H1 (cell line): ENCODE measurements at regions not wholly inside any gene's neighbourhood (a gene's known extent, or its start where the extent isn't known, plus 50 kb on each side); places are given as distances from the start of the nearest gene placed in this dataset.

ENCODE experiments used
- CTCF ChIA-PET: fragments of 300-600 bp; sonication (Branson Sonifier 250); formaldehyde crosslinking; loops from one replicate; lab custom pipeline; 2021; ENCODE audit not compliant: partially characterized antibody; lab: Charles Lee
- POLR2A ChIA-PET: fragments of 300-600 bp; sonication (Branson Sonifier 250); formaldehyde crosslinking; loops from one replicate; lab custom pipeline; 2021; ENCODE audit warnings: inconsistent platforms; ENCODE audit not compliant: partially characterized antibody; lab: Charles Lee
- DNase-seq, 2 experiments: peaks; one replicate each; pipeline versions ENCODE4 v3.0.0 to v3.0.0-alpha.2; 2010 to 2022; ENCODE audit warnings: low spot score in 2 of 2, low read depth in 1 of 2, mixed read lengths in 1 of 2
- FAIRE-seq: peaks from 2 replicates; lab custom pipeline; 2011; peaks lifted over from hg19 to GRCh38; lab: Jason Lieb, UNC
- H2AFZ ChIP-seq: 2 replicates; pipeline ENCODE4 v1.8.1; 2012; ENCODE audit warnings: low read length, inconsistent platforms
- H2AK5ac ChIP-seq: 2 replicates; pipeline ENCODE4 v1.6.1; 2013; ENCODE audit warnings: low read depth, low read length
- H2BK120ac ChIP-seq: replicated peaks from 2 replicates; pipeline ENCODE3; 2013; ENCODE audit warnings: low read depth, low read length, inconsistent platforms
- H2BK12ac ChIP-seq: 2 replicates; pipeline ENCODE4 v1.6.1; 2013; ENCODE audit warnings: low read depth, low read length
- H2BK15ac ChIP-seq: 2 replicates; pipeline ENCODE4 v1.6.1; 2013; ENCODE audit warnings: low read length
- H2BK20ac ChIP-seq: 2 replicates; pipeline ENCODE4 v1.6.1; 2013; ENCODE audit warnings: low read length
- H2BK5ac ChIP-seq: 2 replicates; pipeline ENCODE4 v1.6.1; 2013; ENCODE audit warnings: low read depth, low read length
- H3K14ac ChIP-seq: 2 replicates; pipeline ENCODE4 v1.6.1; 2013; ENCODE audit warnings: inconsistent platforms; ENCODE audit not compliant: insufficient read length
- H3K18ac ChIP-seq: 2 replicates; pipeline ENCODE4 v1.6.1; 2013; ENCODE audit warnings: low read length; ENCODE audit errors: extremely low read depth
- H3K23ac ChIP-seq: 2 replicates; pipeline ENCODE4 v1.6.1; 2013; ENCODE audit warnings: inconsistent platforms; ENCODE audit not compliant: insufficient read length
- H3K23me2 ChIP-seq: 2 replicates; pipeline ENCODE4 v1.6.1; 2013; ENCODE audit warnings: low read depth, low read length
- H3K27ac ChIP-seq: 2 replicates; pipeline ENCODE4 v1.6.1; 2011; ENCODE audit warnings: low read depth, low read length, inconsistent platforms
- H3K27me3 ChIP-seq, 4 experiments: replicated peaks in 1 of 4; 1 replicate in 1 of 4; 2 replicates in 3 of 4; pipeline versions ENCODE4 v1.6.1 to v1.8.1; 2011 to 2013; ENCODE audit warnings: low read length in 3 of 4, mild to moderate bottlenecking in 3 of 4, inconsistent platforms in 2 of 4, mixed read lengths in 2 of 4, moderate library complexity in 1 of 4; ENCODE audit not compliant: control insufficient read depth in 3 of 4, insufficient read depth in 3 of 4; ENCODE audit errors: extremely low read depth in 1 of 4
- H3K36me3 ChIP-seq, 4 experiments: 2 replicates each; pipeline versions ENCODE4 v1.6.1 to v1.8.1; 2011 to 2013; ENCODE audit warnings: mild to moderate bottlenecking in 4 of 4, low read length in 3 of 4, moderate library complexity in 2 of 4, control low read depth in 1 of 4, inconsistent platforms in 1 of 4; ENCODE audit not compliant: insufficient read depth in 4 of 4, control insufficient read depth in 2 of 4
- H3K4ac ChIP-seq: replicated peaks from 2 replicates; pipeline ENCODE3; 2013; ENCODE audit warnings: low read length, low read depth, mixed read lengths, inconsistent platforms; ENCODE audit not compliant: insufficient read length
- H3K4me1 ChIP-seq, 4 experiments: replicated peaks in 1 of 4; 1 replicate in 1 of 4; 2 replicates in 3 of 4; pipeline versions ENCODE4 v1.6.1 to v1.8.1; 2011 to 2013; ENCODE audit warnings: low read length in 3 of 4, inconsistent platforms in 2 of 4, mixed read lengths in 1 of 4; ENCODE audit not compliant: insufficient read depth in 4 of 4, control insufficient read depth in 3 of 4
- H3K4me2 ChIP-seq, 2 experiments: 2 replicates each; pipeline versions ENCODE4 v1.6.1 to v1.8.1; 2011 to 2013; ENCODE audit warnings: low read depth in 2 of 2, low read length in 2 of 2, control low read depth in 1 of 2, inconsistent platforms in 1 of 2, mild to moderate bottlenecking in 1 of 2; ENCODE audit not compliant: insufficient read depth in 1 of 2
- H3K4me3 ChIP-seq, 4 experiments: fragments of 200-600, 300-600 bp in 1 of 4; sonication (generic), shearing (Covaris generic), sonication (Bioruptor Twin) in 1 of 4; 2 replicates each; pipeline versions ENCODE4 v1.5.1 to v1.8.1; 2011 to 2016; ENCODE audit warnings: low read length in 4 of 4, low read depth in 3 of 4, control low read depth in 2 of 4, inconsistent platforms in 2 of 4, mild to moderate bottlenecking in 2 of 4, mixed read lengths in 1 of 4, moderate library complexity in 1 of 4; ENCODE audit not compliant: insufficient read depth in 2 of 4; ENCODE audit errors: extremely low read depth in 1 of 4
- H3K56ac ChIP-seq: replicated peaks from 2 replicates; pipeline ENCODE3; 2013; ENCODE audit warnings: low read depth, mild to moderate bottlenecking, mixed read lengths, low read length, inconsistent platforms; ENCODE audit not compliant: insufficient read length
- H3K79me1 ChIP-seq: 2 replicates; pipeline ENCODE4 v1.6.1; 2013; ENCODE audit warnings: low read depth, low read length, control low read depth
- H3K79me2 ChIP-seq, 2 experiments: 2 replicates each; pipeline versions ENCODE4 v1.6.1 to v1.8.1; 2012 to 2013; ENCODE audit warnings: low read length in 2 of 2, mild to moderate bottlenecking in 2 of 2, inconsistent platforms in 1 of 2; ENCODE audit not compliant: insufficient read depth in 2 of 2, control insufficient read depth in 1 of 2
- H3K9ac ChIP-seq, 4 experiments: replicated peaks in 1 of 4; 1 replicate in 1 of 4; 2 replicates in 3 of 4; pipeline versions ENCODE4 v1.6.1 to v1.8.1; 2011 to 2013; ENCODE audit warnings: low read depth in 3 of 4, low read length in 3 of 4, control low read depth in 2 of 4, mild to moderate bottlenecking in 2 of 4, moderate library complexity in 2 of 4, inconsistent platforms in 1 of 4; ENCODE audit errors: extremely low read depth in 1 of 4
- H3K9me3 ChIP-seq, 2 experiments: 2 replicates each; pipeline versions ENCODE4 v1.6.1 to v1.8.1; 2012 to 2013; ENCODE audit warnings: mild to moderate bottlenecking in 2 of 2, moderate library complexity in 2 of 2, control low read depth in 1 of 2, inconsistent platforms in 1 of 2, low read depth in 1 of 2, low read length in 1 of 2, mixed read lengths in 1 of 2; ENCODE audit not compliant: insufficient read depth in 2 of 2
- H4K20me1 ChIP-seq, 2 experiments: replicated peaks in 1 of 2; 2 replicates each; pipeline versions ENCODE3 to v1.8.1; 2011 to 2013; ENCODE audit warnings: inconsistent platforms in 2 of 2, low read length in 2 of 2, mild to moderate bottlenecking in 1 of 2; ENCODE audit not compliant: insufficient read depth in 2 of 2, control insufficient read depth in 1 of 2
- H4K5ac ChIP-seq: 2 replicates; pipeline ENCODE4 v1.6.1; 2013; ENCODE audit warnings: low read length, low read depth, mixed read lengths, inconsistent platforms; ENCODE audit not compliant: insufficient read length
- H4K8ac ChIP-seq: 2 replicates; pipeline ENCODE4 v1.8.0; 2013; ENCODE audit warnings: mild to moderate bottlenecking, moderate library complexity, low read length, inconsistent platforms; ENCODE audit not compliant: insufficient read depth; ENCODE audit errors: extremely low read depth
- H4K91ac ChIP-seq: replicated peaks from 2 replicates; pipeline ENCODE3; 2013; ENCODE audit warnings: low read length, mixed read lengths, inconsistent platforms; ENCODE audit not compliant: insufficient read length
- BACH1 ChIP-seq: IDR thresholded peaks from 2 replicates; pipeline ENCODE4 v1.6.1; 2012; ENCODE audit warnings: low read length, improper control_type of control experiment
- CTCF ChIP-seq, 3 experiments: IDR thresholded peaks; 1 replicate in 2 of 3; 2 replicates in 1 of 3; pipeline versions ENCODE4 v1.5.1 to v1.6.1; 2011; ENCODE audit warnings: low read length in 3 of 3, mild to moderate bottlenecking in 3 of 3, inconsistent platforms in 2 of 3, low read depth in 1 of 3, moderate library complexity in 1 of 3; ENCODE audit not compliant: insufficient read depth in 1 of 3; ENCODE audit errors: control extremely low read depth in 1 of 3
- KDM4A ChIP-seq: IDR thresholded peaks from one replicate; pipeline ENCODE4 v1.7.1; 2012; ENCODE audit warnings: low read depth, mild to moderate bottlenecking, moderate library complexity, low read length, inconsistent platforms; ENCODE audit not compliant: severe bottlenecking
- RAD21 ChIP-seq, 2 experiments: IDR thresholded peaks in 1 of 2; conservative IDR thresholded peaks in 1 of 2; 2 replicates each; pipeline ENCODE4 v1.6.1; 2011; ENCODE audit warnings: low read depth in 2 of 2, low read length in 2 of 2, improper control_type of control experiment in 1 of 2, inconsistent platforms in 1 of 2, mild to moderate bottlenecking in 1 of 2, moderate library complexity in 1 of 2
- YY1 ChIP-seq: IDR thresholded peaks from 2 replicates; pipeline ENCODE4 v1.6.1; 2011; ENCODE audit warnings: low read depth, mild to moderate bottlenecking, low read length
- WGBS, 2 experiments: shearing (Covaris generic) in 1 of 2; methylation state at CpG; one replicate each; pipeline versions ENCODE4 v1.1.6 to v1.1.7; 2013 to 2015; ENCODE audit warnings: low lambda C conversion rate in 2 of 2, mixed read lengths in 2 of 2, inconsistent platforms in 1 of 2, low coverage in 1 of 2, missing lambda C conversion rate in 1 of 2; ENCODE audit not compliant: insufficient replicate concordance in 2 of 2, insufficient coverage in 1 of 2, insufficient read length in 1 of 2; ENCODE audit errors: extremely low coverage in 1 of 2, missing lambda C conversion rate in 1 of 2; 5-methylcytosine and 5-hydroxymethylcytosine counted together

GRCh38 chr6:117776441-117776840 lies 101.2 kb downstream of the NUS1 start:
- Histone ChIP-seq H3K14ac (no peak overlapping the region), H2BK15ac (no peak overlapping the region), H4K8ac (no peak overlapping the region), H3K4me1 (peaks cover 0 to 6% (median 0%) of the 10 kb centered on the region in 4 experiments; a peak in 2 of 7 replicates), H3K79me2 (no peaks in the 10 kb centered on the region), H4K91ac (no peak overlapping the region), H4K5ac (no peak overlapping the region), H3K9ac (no peak overlapping the region), H2BK20ac (no peak overlapping the region), H3K23me2 (no peaks in the 10 kb centered on the region), H3K79me1 (no peaks in the 10 kb centered on the region), H3K4ac (no peak overlapping the region), H3K23ac (no peak overlapping the region), H2BK5ac (no peak overlapping the region), H3K18ac (no peak overlapping the region), H3K27ac (no peak overlapping the region), H3K27me3 (no peaks in the 10 kb centered on the region), H2AFZ (peak overlapping the region; percentile 85; the same call in 1 of the 2 replicates), H4K20me1 (no peaks in the 10 kb centered on the region), H2BK120ac (no peak overlapping the region), H2AK5ac (no peak overlapping the region), H3K9me3 (no peaks in the 10 kb centered on the region), H3K36me3 (no peaks in the 10 kb centered on the region), H3K4me2 (no peak overlapping the region), H3K4me3 (no peak overlapping the region), H3K56ac (no peak overlapping the region), H2BK12ac (no peak overlapping the region)
- DNase-seq (no peak), FAIRE-seq (no peak)
- POLR2A ChIA-PET = no interaction called here
- WGBS, 2 experiments = 60% methylated on average over 3 of the region's 3 CpGs; no CpG with 5 or more reads in 1 of the 2 experiments
- CTCF ChIA-PET = interaction anchor here (0.6 to 6.1 kb wide), 32 partner anchors 9 to 1788 kb away, joined by 3 to 72 read pairs (median 4); partner anchors contain the start of gene ROS1
- TF ChIP-seq RAD21 (IDR thresholded peaks at IDR 0.05 in 1 of 2, conservative IDR thresholded peaks at IDR 0.05 in 1 of 2; ENCODE audit: low read depth in 2 of 2, low read length in 2 of 2) = peak; percentile 41 to 51
- TF ChIP-seq YY1 = no peak
- no peak for TF ChIP-seq KDM4A
- TF ChIP-seq CTCF (IDR thresholded peaks at IDR 0.05; ENCODE audit: control extremely low read depth in 1 of 3, insufficient read depth in 1 of 3, low read depth in 1 of 3, low read length in 3 of 3) = peak in 2 of 3 experiments; percentile 34 to 67; a peak in 2 of 4 replicates
- TF ChIP-seq BACH1 = no peak
